HepG2 (cell line): ENCODE measurements at regions not wholly inside any gene's neighbourhood (a gene's known extent, or its start where the extent isn't known, plus 50 kb on each side); places are given as distances from the start of the nearest gene placed in this dataset.
"Not testable (repeated sequence)": the region's sequence is repeated elsewhere in the genome, so short reads cannot be mapped to it uniquely, and the experiment has no call there.

Experiments
- ATAC-seq: fragments of 200-7000 bp; cut with Tn5 transposase; 3 replicates; pipeline ENCODE4 v1.9.1; 2020; ENCODE audit warnings: mild to moderate bottlenecking, moderate library complexity
- BruUV-seq: library from RNA; stranded (reverse); fragments of 400-500 nt; replicated peaks from 2 replicates; lab custom pipeline; 2021; lab: Mats Ljungman, UMichigan
- CTCF ChIA-PET: fragments of 300-600 bp; formaldehyde crosslinking; extraction: SDS; loops from one replicate; lab custom pipeline; 2021; ENCODE audit warnings: low total read pairs, inconsistent platforms, low intra/inter-chr PET ratio; lab: Yijun Ruan, JAX
- POLR2A ChIA-PET: fragments of 350-600 bp; sonication (Branson Sonifier 250); formaldehyde crosslinking; loops from one replicate; lab custom pipeline; 2020; ENCODE audit warnings: antibody characterized with exemption, inconsistent platforms; lab: Yijun Ruan, JAX
- DNase-seq: peaks from one replicate; pipeline ENCODE4 v3.0.0-alpha.2; 2015; ENCODE audit warnings: low spot score
- FAIRE-seq: peaks from 3 replicates; lab custom pipeline; 2011; peaks lifted over from hg19 to GRCh38; lab: Jason Lieb, UNC
- H2AFZ ChIP-seq: one replicate; pipeline ENCODE4 v1.6.1; 2011; ENCODE audit warnings: low read length, inconsistent platforms
- H3K27ac ChIP-seq: fragments of 300-600 bp; 3 replicates; pipeline ENCODE4 v1.8.0; 2011; ENCODE audit warnings: mixed run types, mild to moderate bottlenecking, mixed read lengths, low read length, inconsistent platforms; ENCODE audit not compliant: insufficient read depth; ENCODE audit errors: extremely low read length
- H3K27me3 ChIP-seq, 2 experiments: fragments of 200-600 bp in 1 of 2; 2 replicates in 1 of 2; 3 replicates in 1 of 2; pipeline versions ENCODE4 v1.6.0 to v1.8.0; 2011; ENCODE audit warnings: low read length in 2 of 2, mild to moderate bottlenecking in 2 of 2, moderate library complexity in 2 of 2, inconsistent platforms in 1 of 2; ENCODE audit not compliant: insufficient read depth in 2 of 2, control insufficient read depth in 1 of 2
- H3K36me3 ChIP-seq, 2 experiments: fragments of 200-600 bp in 1 of 2; replicated peaks in 1 of 2; 2 replicates in 1 of 2; 3 replicates in 1 of 2; pipeline versions ENCODE4 v1.5.1 to v1.8.0; 2011; ENCODE audit warnings: low read length in 2 of 2, inconsistent platforms in 1 of 2; ENCODE audit not compliant: insufficient read depth in 2 of 2, control insufficient read depth in 1 of 2
- H3K4me1 ChIP-seq: 2 replicates; pipeline ENCODE4 v1.5.1; 2012; ENCODE audit warnings: low read length, inconsistent platforms; ENCODE audit not compliant: insufficient read depth
- H3K4me2 ChIP-seq: 2 replicates; pipeline ENCODE4 v1.6.0; 2011; ENCODE audit warnings: low read depth, low read length, inconsistent platforms
- H3K4me3 ChIP-seq, 3 experiments: fragments of 200-600 bp in 1 of 3; sonication (generic), shearing (Covaris generic) in 1 of 3; replicated peaks in 1 of 3; 2 replicates each; pipeline ENCODE4 v1.5.1; 2011 to 2016; ENCODE audit warnings: low read length in 3 of 3, inconsistent platforms in 2 of 3, low read depth in 2 of 3, mild to moderate bottlenecking in 2 of 3, control low read depth in 1 of 3, mixed read lengths in 1 of 3; ENCODE audit not compliant: insufficient read depth in 1 of 3
- H3K79me2 ChIP-seq: one replicate; pipeline ENCODE4 v1.6.1; 2011; ENCODE audit warnings: low read length, inconsistent platforms; ENCODE audit not compliant: insufficient read depth
- H3K9ac ChIP-seq: 2 replicates; pipeline ENCODE4 v1.6.0; 2011; ENCODE audit warnings: mild to moderate bottlenecking, low read depth, low read length, inconsistent platforms; ENCODE audit not compliant: insufficient read depth
- H3K9me3 ChIP-seq: 2 replicates; pipeline ENCODE4 v1.5.1; 2012; ENCODE audit warnings: mild to moderate bottlenecking, low read length
- H4K20me1 ChIP-seq: 2 replicates; pipeline ENCODE4 v1.6.0; 2011; ENCODE audit warnings: inconsistent platforms, mild to moderate bottlenecking, low read length, moderate library complexity; ENCODE audit not compliant: insufficient read depth
- CCAR2 ChIP-seq: fragments of 200-400 bp; formaldehyde crosslinking; optimal IDR thresholded peaks from 2 replicates; pipeline ENCODE3; 2018; ENCODE audit warnings: low read depth, mild to moderate bottlenecking, low read length, moderate library complexity
- FOXA3 ChIP-seq: IDR thresholded peaks from 2 replicates; pipeline ENCODE4 v1.6.1; 2016; ENCODE audit warnings: missing genetic modification reagents, missing compliant biosample characterization
- FOXK1 ChIP-seq: sonication (generic); formaldehyde crosslinking; IDR thresholded peaks from 2 replicates; pipeline ENCODE4 v1.4.0; 2020; ENCODE audit warnings: low read depth, missing genetic modification reagents, borderline replicate concordance
- GFI1 ChIP-seq: sonication (generic); formaldehyde crosslinking; IDR thresholded peaks from 2 replicates; pipeline ENCODE4 v1.5.0; 2020; ENCODE audit warnings: missing genetic modification reagents, mild to moderate bottlenecking, borderline replicate concordance
- HMGA1 ChIP-seq: sonication (generic); formaldehyde crosslinking; conservative IDR thresholded peaks from 2 replicates; pipeline ENCODE4 v1.4.0; 2020; ENCODE audit warnings: missing genetic modification reagents
- KDM3A ChIP-seq: IDR thresholded peaks from 2 replicates; pipeline ENCODE4 v1.6.1; 2018; ENCODE audit warnings: low read depth, missing compliant biosample characterization
- NBN ChIP-seq: fragments of 450-650 bp; conservative IDR thresholded peaks from 2 replicates; pipeline ENCODE4 v1.6.1; 2017
- NR2C2 ChIP-seq: sonication (generic); formaldehyde crosslinking; IDR thresholded peaks from 2 replicates; pipeline ENCODE4 v1.4.0; 2020; ENCODE audit warnings: missing genetic modification reagents, mild to moderate bottlenecking, moderate library complexity, borderline replicate concordance
- PHF21A ChIP-seq: sonication (generic); formaldehyde crosslinking; IDR thresholded peaks from 2 replicates; pipeline ENCODE4 v1.5.0; 2020; ENCODE audit warnings: mild to moderate bottlenecking, missing genetic modification reagents
- RBM22 ChIP-seq: fragments of 200-400 bp; formaldehyde crosslinking; optimal IDR thresholded peaks from 2 replicates; pipeline ENCODE3; 2017; ENCODE audit warnings: mild to moderate bottlenecking, low read length, moderate library complexity
- WGBS: methylation state at CpG from one replicate; pipeline ENCODE4 v1.1.6; 2017; ENCODE audit warnings: low lambda C conversion rate; 5-methylcytosine and 5-hydroxymethylcytosine counted together
- in situ Hi-C: cut with HindIII; loops from 2 replicates; pipeline ENCODE4 v1.10.0; 2017; ENCODE audit warnings: low pct_unique_long_range_greater_than_20kb; ENCODE audit not compliant: extremely low pct_ligation_motif_present
- intact Hi-C: fragments of 100-400 bp; cut with micrococcal nuclease; formaldehyde crosslinking; loops from one replicate; pipeline ENCODE4 v1.10.0; 2022; ENCODE audit not compliant: unreplicated experiment
- TF ChIP-seq, protein P1 (sequence below): sonication (generic); formaldehyde crosslinking; IDR thresholded peaks from 2 replicates; pipeline ENCODE4 v1.4.0; 2020; ENCODE audit warnings: missing genetic modification reagents
- TF ChIP-seq, protein P2 (sequence below): sonication (generic); formaldehyde crosslinking; IDR thresholded peaks from 2 replicates; pipeline ENCODE4 v1.8.1; 2023; ENCODE audit warnings: mild to moderate bottlenecking, moderate library complexity, missing genetic modification reagents
- TF ChIP-seq, protein P3 (sequence below): sonication (generic); formaldehyde crosslinking; IDR thresholded peaks from 2 replicates; pipeline ENCODE4 v1.8.0; 2022; ENCODE audit warnings: mild to moderate bottlenecking, missing genetic modification reagents, moderate library complexity
- TF ChIP-seq, protein P4 (sequence below): sonication (generic); formaldehyde crosslinking; IDR thresholded peaks from 2 replicates; pipeline ENCODE4 v1.8.0; 2022; ENCODE audit warnings: missing genetic modification reagents, mild to moderate bottlenecking, borderline replicate concordance

DNA sequence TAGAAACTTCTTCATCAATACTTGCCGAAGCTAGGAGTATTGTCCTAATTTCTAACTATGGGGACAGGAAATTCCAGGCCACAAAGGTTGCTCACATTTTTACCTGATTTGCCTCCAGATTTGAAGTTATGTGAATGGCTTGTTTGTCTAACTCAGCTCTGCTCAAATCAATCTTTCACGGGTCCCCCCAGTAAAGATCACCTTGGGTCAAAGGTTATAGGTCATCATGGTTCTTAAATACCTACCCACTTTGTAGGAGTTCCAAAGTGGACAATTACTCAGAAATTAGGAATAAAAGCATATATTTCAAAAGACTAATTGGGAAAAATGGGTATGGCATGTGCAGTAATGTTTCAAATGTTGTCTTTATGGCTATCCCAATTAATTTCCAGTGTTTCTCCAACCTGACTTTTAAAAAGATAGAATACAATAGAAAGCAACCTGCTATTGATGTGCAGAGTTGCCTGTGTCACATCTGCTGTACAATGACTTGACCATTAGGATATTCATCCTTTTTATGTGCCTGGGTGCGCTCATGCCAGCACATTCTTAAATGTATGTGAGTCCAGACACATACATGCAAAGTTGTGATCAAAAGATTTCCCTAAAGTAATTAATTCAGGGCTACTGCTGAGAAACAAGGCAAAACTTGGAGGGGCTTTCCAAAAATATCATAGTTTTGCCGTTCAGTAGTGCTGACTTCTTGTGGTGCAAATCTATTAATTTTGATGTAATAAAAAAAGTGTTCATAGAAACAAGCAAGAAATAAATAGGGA lies 126.1 kb downstream of the MYCN start (continued):
- TF ChIP-seq HMGA1 (CRISPR knock-in tag) (no peak), GFI1 (0 out of 2 replicates have a peak, but pooled peaks have one; percentile 27), RBM22 (no peak), PHF21A (CRISPR knock-in tag) (0 out of 2 replicates have a peak, but pooled peaks have one; percentile 24), NBN (no peak), FOXK1 (no peak), NR2C2 (peak; percentile 78), CCAR2 (no peak), KDM3A (CRISPR knock-in tag) (no peak), FOXA3 (CRISPR knock-in tag) (no peak)
- TF ChIP-seq, protein P1, sequence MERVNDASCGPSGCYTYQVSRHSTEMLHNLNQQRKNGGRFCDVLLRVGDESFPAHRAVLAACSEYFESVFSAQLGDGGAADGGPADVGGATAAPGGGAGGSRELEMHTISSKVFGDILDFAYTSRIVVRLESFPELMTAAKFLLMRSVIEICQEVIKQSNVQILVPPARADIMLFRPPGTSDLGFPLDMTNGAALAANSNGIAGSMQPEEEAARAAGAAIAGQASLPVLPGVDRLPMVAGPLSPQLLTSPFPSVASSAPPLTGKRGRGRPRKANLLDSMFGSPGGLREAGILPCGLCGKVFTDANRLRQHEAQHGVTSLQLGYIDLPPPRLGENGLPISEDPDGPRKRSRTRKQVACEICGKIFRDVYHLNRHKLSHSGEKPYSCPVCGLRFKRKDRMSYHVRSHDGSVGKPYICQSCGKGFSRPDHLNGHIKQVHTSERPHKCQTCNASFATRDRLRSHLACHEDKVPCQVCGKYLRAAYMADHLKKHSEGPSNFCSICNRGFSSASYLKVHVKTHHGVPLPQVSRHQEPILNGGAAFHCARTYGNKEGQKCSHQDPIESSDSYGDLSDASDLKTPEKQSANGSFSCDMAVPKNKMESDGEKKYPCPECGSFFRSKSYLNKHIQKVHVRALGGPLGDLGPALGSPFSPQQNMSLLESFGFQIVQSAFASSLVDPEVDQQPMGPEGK (CRISPR knock-in tag): 0 out of 2 replicates have a peak, but pooled peaks have one; percentile 25
- TF ChIP-seq, protein P2, sequence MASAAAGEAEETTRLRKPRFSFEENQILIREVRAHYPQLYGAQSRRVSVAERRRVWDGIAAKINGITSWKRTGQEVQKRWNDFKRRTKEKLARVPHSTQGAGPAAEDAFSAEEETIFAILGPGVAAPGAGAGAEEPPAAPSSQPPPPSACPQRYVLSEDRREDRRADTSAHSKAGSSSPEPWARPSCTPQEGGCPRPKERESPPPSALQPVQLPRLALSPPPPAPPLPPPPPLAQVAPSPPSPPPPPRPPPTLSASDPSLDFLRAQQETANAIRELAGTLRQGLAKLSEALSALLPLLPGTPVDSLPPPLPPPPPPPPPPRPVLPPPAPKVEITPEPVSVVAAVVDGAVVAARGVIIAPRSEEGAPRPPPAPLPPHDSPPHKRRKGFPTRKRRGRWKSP (CRISPR knock-in tag): no peak
- TF ChIP-seq, protein P3, sequence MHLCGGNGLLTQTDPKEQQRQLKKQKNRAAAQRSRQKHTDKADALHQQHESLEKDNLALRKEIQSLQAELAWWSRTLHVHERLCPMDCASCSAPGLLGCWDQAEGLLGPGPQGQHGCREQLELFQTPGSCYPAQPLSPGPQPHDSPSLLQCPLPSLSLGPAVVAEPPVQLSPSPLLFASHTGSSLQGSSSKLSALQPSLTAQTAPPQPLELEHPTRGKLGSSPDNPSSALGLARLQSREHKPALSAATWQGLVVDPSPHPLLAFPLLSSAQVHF (CRISPR knock-in tag): no peak
- TF ChIP-seq, protein P4, sequence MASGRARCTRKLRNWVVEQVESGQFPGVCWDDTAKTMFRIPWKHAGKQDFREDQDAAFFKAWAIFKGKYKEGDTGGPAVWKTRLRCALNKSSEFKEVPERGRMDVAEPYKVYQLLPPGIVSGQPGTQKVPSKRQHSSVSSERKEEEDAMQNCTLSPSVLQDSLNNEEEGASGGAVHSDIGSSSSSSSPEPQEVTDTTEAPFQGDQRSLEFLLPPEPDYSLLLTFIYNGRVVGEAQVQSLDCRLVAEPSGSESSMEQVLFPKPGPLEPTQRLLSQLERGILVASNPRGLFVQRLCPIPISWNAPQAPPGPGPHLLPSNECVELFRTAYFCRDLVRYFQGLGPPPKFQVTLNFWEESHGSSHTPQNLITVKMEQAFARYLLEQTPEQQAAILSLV: no peak

DNA sequence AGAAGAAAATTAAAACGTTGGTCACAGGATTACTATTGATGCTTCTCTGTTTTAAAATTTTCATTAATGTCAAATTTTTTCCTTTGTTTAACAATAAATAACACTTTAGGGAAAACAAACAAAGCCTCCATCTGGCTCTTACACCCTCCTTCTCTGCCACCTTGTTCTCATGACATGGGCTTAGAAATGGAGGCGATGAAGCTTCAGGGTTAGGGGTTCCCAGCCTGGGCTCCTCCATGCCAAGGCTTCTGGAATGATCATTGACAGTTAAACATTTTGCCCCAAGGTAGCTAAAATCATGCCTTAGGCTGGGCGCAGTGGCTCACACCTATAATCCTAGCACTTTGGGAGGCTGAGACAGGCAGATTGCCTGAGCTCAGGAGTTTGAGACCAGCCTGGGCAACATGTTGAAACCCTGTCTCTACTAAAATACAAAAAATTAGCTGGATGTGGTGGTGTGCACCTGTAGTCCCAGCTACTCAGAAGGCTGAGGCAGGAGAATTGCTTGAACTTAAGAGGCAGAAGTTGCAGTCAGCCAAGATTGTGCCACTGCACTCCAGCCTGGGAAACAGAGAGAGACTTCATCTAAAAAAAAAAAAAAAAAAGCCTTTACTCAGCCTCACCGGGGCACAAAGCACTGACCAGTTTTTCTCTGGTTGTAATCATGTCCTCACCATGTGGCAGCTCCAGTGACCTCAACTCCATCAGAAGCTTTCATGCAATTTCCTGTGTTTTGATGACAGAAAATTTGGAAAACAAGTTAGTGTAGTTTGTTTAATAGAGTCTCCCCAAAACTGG lies 125.1 kb downstream of the MYCN start:
- in situ Hi-C loops, CTCF ChIA-PET, H4K20me1 ChIP-seq, H3K79me2 ChIP-seq, H3K4me3 ChIP-seq, H3K36me3 ChIP-seq, H2AFZ ChIP-seq, FAIRE-seq, H3K27ac ChIP-seq, ATAC-seq, H3K27me3 ChIP-seq, intact Hi-C loops, H3K4me2 ChIP-seq, BruUV-seq, H3K9ac ChIP-seq, DNase-seq: not testable (repeated sequence)
- peaks cover 54% of the 10 kb centered on the region for H3K4me1 ChIP-seq
- WGBS: 55% methylated on average over 4 of the region's 4 CpGs
- POLR2A ChIA-PET: interaction anchor here (0.7 kb wide), 1 partner anchor 12 kb away, joined by 4 read pairs; no protein-coding TSS in a partner anchor
- peaks cover 26% of the 10 kb centered on the region for H3K9me3 ChIP-seq
